Activated T-cell treated with anti-CD3 and anti-CD28 coated beads, Interleukin-2, amount 50 U/mL, for 48 hours (primary cell): ENCODE measurements at regions not wholly inside any gene's neighbourhood (a gene's known extent, or its start where the extent isn't known, plus 50 kb on each side); places are given as distances from the start of the nearest gene placed in this dataset.

Source experiments
- DNase-seq, 2 experiments: peaks; one replicate each; pipeline ENCODE4 v3.0.0-alpha.2; 2020

DNA sequence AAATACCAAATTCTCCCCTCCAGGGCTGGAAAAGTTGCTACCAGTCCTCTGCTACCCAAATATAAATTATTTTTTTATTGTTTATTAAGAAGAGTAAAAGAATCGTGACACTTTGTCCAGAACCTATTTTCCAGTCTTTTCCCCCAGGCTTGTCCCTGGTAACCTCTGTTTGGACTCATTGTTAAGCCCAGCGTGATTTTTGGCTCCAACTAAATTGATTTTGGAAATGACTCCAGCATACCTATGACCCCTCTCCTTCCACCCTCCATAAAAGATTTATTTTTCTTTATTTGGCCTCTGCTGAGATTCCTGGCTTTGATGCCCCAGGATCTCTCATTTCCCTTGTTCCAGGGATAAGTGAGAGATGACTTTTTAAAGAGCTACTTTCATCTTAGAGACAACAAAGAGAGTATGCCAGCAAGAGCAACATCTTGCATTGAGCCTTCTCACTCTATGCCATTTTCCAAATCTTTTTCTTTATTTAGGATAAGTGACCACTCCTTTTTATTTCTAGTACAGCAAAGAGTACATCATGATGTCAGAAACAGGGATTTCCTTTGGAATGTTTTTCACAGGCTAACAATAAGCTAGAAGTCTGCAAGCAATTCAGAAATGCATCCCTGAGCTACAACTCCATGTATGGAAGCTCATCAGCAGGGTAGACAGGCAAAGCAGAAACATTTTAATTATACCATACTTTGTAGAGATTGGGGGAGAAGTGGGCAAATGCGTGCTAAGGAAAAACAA is 75.8 kb downstream of the DAD1 start:
- DNase-seq, result no peak

DNA sequence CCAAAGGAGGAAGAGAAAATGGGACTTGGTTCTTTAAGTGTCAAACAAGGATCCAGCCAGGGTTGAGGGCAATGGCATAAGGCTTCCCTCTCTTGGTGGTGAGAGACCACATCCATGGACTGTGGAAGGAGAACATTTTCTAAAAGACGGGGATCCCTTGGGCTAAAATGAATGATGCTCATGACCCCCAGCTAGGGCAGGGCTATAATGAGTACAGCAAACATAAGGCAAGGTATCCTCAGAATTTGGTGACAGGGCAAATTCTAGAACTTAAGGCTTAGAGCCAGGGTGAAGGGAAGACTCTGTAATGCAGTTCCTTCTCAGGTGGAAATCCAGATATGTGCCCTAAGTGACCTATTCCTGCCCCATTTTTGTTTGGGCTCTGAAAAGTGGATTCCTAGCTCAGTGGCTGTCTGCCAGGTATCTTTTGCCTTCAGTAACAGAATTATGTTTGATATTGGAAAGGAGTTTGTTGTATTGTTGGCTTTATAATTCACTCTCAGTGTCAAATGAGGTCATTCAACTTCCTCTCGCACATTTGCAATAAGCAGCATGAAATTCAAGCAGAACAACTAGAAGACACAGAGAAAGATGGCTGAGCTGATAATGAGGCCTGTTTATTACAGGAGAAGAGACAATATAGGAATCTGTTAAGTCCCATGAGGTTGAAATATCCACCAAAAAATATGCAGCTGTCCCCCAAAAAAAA is 76.8 kb downstream of the DAD1 start:
- no peak for DNase-seq

DNA sequence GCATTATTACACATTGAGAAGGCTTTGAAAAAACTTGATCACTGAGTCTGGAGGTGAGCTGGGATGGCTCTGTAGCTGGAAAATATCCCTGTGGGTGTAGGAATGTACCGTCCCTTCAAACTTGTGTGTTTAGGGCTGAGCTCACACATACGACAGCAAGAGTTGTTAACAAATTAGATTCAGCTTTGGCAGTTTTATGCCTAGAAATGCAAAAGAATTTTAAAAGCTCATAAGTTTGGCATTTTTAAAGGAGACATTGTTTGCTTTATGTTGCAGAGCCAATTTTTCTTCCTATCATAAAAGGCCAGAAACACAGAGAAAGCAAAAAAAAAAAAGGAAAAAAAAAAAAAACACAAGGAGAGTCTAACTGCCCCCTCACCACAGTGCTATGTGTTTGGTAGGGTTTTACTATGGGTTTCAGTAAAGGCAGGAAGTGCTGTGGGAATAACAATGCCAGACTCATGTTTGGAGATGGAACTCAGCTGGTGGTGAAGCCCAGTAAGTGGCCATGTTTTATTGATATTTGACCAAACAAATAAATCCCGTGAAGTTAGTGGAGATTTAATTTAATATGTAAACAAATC is 78.4 kb downstream of the DAD1 start:
- DNase-seq, result no peak

DNA sequence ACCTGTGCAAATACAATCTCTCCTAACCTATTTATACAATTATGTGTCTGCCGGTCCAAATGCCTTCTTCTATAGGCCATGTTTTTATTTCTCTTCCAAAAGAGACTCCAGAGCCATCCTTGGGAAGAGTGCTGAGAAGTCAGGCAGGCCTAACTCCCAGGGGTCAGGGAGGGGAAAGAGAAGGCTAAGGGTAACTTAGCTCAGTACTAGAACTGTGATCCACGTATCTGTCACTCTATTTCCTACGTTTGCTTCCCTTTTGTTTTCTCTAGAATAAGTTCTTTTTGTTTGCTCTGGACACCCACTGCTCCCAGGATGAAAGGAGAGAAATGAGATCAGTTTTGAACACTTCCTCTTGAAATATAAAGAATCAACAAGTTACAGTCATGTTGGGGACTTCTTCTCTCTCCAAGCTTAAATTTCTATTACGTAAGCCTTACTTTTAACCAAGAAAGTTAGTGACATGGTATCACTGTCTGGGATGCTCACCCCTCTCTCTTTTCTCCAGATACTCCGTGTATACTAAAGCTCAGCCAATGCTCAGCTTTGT is 79.2 kb downstream of the DAD1 start:
- DNase-seq, result no peak

DNA sequence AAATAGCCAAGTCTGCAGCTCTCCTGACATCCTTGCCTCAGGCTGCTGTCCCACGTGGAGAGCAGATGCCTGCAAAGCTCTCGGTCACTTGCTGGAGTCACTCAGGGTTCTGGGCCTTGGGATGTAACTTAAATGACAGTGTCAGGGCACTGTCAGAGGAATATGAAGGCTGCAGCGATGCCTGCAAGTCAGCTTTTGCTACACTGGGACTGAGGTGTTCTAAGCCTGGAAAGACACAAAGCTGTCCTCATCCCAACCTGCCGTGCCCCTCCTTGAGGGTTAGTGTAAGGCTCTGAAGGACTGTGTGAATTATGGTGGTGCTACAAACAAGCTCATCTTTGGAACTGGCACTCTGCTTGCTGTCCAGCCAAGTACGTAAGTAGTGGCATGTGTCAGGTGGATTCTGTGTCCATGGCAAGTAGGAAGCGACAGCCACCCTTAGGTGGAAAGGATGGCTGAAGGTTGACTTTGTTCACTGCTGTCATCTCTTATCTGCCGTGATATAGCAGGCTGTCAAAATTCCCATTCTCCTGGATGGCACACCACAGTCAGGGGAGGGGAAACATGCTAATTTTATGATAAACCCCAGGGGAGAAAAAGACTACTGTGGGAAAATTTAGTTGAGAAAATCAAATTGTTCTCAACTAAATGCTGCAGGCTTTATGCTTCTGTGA is 79.9 kb downstream of the DAD1 start:
- DNase-seq, result no peak

DNA sequence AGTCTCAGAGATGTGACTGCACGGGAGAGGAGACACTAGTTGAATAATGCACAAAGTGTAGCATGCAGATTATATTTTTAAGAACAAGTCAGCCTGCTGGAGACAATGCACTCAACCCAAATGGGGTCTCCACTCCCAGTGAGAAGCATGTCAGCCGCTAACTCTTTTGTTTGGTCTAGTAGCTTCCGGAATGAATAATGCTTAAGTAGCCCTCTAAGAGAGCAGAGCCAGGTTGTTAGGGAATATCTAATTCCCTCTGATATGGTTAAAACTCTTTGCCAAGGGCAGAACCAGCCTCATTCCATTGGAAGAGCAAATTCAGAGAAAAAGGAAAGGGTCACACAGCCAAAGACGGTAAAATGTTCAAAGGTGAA is 80.4 kb downstream of the DAD1 start:
- no peak for DNase-seq

DNA sequence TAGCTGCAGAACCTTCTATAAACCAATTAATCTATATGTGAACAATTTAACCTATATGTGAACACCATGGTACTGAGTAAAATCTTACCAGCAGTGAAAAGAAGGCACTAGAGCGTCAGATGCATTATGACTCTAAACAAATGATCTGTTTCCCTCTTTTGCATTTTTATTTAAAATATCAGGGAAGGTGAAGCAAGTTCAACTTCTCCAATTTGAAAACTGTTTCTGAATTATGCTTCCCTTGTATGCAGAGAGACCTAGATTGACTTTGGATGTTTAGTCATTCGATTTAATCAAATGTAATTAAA is 80.9 kb downstream of the DAD1 start:
- DNase-seq, result no peak

DNA sequence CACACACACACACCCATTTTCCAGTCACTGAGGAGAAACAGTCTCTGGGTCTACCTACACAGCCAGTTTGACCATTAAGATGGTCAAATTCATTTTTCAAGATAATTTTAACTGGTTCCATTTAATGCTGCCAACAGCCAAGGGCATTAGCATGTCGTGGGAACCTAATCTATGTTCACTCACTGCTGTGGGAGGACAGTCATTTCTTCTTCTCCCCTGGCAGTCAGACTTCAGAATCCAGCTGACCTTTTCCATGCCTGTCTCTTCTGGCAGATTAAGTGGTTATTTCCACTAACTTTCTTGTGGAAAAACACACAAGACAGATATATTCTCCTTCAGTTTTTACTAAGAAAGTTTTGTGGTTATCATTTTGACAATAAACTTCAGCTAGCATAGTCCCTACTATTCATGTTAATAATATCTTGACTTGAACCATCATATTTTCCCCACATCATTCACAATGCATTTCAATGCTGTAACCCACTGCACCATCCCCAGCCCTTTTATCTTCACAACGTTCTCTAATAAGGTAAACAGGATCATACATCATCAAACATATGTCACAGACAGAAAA is 82.2 kb downstream of the DAD1 start:
- DNase-seq, result no peak

DNA sequence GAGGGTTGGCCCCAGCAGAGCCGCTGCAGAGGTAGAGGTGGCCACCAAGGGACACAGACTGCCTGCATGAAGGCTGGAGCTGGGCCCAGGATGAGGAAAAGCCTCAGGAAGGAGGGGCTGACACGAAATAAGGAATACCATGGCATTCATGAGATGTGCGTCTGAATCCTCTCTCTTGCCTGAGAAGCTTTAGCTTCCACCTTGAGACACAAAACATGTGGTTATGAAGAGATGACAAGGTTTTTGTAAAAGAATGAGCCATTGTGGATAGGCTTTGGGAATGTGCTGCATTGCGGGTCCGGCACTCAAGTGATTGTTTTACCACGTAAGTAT is 82.7 kb downstream of the DAD1 start:
- no peak for DNase-seq

DNA sequence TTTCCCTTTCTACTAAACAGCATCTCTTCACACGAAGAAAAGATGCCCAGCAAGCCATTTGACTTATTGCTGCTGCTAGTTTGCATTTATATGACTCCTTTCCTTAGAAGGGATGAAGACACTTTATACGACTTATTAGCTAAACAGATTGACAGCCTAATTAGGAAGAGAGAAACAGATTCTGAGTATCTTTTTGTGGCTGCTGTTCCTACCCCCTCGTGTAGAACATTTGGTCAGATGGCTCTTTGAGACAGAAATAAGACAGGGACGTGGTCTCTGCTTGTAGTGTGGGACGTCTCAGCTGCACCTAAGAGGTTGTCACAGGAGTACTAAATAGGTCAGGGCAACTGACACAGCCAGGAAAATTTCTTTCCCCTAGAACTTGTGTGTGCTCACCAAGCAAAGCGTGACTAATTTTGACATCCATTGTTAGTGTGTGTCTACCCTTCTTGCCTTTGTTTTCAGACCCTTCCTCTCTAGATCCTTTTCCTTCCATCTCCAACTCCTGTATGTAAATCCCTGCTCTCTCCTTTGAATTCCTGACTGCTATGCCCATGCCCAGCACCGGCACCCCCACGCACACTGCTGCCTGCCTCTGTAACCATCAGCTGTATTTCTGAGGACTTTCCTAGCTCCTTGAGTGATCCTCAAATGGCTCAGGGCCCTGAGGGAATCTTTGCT is 83.2 kb downstream of the DAD1 start:
- no peak for DNase-seq

DNA sequence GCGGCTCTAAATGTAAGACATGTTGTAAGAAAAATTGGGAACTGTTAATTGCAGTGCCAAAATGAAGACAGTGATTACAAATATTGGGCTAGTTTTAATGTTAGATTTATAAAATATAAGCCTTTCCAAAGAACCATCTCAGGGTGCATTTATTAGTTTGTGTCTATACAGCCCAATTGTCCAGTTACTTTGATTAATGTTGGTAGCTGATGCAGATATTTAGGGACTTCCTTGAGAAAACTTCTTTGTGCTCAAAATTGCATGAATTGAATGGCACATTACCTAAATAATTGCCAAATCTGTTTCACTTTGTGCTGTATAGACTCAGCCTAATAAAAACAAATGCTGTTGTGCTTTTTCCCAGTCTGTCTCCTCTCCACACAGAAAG is 83.7 kb downstream of the DAD1 start:
- no peak for DNase-seq

DNA sequence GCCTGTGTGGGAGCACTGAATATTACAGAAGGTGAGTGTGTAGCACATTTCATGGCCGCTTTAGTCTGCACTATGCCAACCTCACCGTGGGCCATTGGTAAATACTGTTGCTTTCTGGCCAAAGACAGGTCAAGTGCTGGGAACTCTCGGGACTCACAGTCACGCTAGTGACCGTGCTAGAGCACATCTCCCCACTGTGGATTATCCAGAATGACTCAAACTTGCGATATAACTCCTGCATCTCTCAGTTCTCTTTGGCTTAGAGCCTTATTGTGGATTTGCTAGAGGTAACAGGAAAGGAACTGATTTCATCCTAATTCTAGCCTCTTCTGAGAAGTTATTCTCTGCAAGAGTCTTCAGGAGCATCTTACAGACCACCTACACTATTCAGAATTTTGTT is 86.5 kb downstream of the DAD1 start:
- DNase-seq, result peak in 1 of 2 experiments; percentile 44

DNA sequence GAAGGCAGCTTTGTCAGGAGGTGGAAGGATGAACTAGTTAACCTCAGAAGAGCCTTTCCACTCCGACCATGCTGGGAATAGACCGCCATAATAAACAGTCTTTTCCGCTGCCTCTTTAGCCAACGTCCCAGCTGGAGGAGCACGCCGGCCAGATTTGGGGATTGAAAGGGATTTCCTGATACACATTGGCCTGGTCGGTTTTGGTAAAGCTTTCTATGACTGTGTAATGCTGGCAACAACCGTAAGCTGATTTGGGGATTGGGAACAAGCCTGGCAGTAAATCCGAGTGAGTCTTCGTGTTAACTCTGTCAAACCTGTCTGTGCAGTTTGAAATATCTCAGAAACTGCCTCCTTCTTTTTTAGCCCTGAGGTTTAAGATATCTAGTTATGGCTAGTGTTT is 87.0 kb downstream of the DAD1 start:
- peak in 1 of 2 experiments; percentile 28 for DNase-seq

DNA sequence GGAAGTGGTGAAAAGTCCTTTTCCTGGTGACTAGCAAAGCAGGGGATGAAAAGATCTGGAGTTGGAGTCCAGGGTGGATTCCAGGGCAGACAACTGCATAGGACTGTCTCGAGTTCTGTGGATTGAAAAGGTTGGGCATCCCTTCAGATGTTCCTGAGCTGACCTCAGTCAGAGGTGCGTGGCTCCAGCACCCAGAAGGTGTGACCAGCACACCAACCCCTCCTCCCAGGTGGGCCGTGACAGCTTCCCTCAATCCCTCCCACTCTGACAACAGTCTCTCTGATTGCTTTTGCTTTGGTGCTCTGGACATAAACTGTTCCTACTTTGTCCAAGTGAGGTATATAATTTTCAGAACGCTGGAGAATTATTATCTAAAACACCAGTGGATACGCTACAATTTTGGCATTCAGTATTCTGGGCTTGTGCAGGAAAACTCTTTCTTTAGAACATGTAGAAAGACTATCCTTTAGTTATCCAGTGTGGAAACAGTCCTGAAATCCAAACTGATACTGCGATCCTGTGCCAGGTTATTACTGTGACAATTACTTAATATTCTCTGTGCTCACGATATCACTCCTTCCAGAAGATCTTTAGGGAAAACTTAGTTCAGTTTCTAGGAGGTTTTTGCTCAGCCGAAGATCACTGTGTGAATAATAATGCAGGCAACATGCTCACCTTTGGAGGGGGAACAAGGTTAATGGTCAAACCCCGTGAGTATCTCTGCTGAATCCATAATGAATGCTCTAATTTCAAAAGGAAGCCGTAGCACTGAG is 87.9 kb downstream of the DAD1 start:
- peak in 1 of 2 experiments; percentile 36 for DNase-seq

DNA sequence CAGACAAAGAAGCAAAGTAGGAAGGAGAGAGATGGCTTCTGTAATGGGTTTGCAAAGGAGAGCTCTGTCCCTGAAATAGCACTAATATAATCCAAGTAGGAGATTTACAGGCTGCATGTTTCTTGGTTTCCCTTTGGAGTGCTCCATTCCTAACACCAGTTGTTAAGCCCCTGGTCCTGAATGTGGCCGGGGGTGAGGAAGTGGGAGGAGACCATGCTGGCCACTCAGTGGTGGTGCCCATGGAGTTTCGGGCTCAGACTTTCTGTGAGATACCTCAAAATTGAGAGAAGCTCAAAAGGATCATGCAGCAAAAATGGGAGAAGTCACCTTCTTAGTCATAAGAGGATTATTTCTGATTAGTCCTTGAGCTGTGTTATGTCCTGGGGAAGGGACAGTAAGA is 88.5 kb downstream of the DAD1 start:
- DNase-seq, result no peak

DNA sequence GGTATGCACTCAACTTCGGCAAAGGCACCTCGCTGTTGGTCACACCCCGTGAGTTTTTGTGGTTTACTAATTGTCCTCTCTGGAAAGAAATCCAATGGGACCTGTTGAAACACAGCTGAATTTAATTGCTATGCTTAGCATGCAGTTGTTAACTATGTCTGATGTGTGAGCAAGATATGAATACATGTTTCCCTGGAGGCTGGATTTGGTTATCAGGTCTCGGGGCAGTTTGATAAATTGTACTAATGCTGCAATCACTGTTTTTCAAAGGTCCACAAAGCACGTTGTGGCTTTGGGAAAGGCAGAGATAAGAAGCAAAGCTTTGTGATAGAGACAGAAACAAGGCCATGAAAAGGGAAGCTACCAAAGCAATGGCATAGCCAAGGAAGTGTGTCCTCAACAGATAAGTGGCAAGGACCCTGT is 91.3 kb downstream of the DAD1 start:
- DNase-seq, result no peak

DNA sequence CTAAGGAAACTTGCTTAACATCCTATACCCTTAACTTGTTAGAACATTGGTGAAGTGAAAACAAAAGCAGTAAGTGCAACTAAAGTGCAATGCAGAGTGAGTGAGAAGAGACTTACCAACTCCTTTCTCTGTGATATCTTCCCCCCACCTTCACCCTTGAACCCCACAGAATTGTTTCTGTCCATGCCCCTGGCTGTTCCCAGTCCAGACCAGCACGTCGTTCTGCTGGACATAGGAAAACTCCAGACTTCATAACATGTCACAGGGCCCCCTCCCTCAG is 91.9 kb downstream of the DAD1 start:
- DNase-seq, result no peak

DNA sequence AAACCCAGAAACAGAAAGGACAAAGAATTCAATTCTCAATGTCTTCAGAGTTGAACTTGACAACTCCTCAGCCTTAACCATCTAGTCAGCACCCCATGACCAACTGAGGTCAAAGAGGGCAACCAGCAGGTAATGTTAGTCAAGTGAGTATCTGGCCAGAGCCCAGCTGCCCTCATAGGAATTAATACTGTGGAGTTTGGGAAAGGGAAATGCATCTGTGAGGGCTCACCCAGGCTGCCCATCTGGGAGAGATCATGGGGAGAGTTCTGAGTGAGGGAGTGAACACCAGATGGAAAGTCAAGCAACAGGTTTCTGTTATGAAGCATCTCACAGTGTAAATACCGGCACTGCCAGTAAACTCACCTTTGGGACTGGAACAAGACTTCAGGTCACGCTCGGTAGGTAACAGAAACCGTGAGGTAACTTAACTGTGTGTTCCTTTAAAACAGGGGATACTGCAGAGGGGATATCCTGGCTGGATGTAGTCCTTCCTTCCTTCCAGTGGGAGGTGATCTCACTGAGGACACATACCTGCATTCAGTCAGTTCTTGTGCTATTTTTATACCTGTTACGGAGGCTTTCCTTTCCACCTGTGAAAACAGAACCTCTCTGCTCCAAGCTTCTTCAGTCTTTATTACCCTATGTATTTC is 94.4 kb downstream of the DAD1 start:
- no peak for DNase-seq

DNA sequence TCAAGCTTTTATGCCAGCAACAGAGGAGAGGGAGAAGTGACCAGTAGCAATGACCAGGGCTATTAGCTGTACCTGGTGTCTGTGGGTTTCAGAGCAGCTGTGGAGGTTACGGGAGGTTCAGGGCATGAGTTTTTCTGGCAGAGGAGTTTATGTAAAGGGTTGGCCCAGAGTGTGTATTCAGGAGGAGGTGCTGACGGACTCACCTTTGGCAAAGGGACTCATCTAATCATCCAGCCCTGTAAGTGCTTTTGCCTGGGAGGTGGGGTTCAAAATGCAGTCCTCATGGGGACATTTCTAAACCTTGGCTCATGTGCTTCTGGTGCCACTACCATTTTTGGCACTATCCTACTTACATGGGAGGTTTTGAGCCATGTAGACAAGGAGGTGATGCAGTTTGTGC is 95.3 kb downstream of the DAD1 start:
- peak in 1 of 2 experiments; percentile 22 for DNase-seq

DNA sequence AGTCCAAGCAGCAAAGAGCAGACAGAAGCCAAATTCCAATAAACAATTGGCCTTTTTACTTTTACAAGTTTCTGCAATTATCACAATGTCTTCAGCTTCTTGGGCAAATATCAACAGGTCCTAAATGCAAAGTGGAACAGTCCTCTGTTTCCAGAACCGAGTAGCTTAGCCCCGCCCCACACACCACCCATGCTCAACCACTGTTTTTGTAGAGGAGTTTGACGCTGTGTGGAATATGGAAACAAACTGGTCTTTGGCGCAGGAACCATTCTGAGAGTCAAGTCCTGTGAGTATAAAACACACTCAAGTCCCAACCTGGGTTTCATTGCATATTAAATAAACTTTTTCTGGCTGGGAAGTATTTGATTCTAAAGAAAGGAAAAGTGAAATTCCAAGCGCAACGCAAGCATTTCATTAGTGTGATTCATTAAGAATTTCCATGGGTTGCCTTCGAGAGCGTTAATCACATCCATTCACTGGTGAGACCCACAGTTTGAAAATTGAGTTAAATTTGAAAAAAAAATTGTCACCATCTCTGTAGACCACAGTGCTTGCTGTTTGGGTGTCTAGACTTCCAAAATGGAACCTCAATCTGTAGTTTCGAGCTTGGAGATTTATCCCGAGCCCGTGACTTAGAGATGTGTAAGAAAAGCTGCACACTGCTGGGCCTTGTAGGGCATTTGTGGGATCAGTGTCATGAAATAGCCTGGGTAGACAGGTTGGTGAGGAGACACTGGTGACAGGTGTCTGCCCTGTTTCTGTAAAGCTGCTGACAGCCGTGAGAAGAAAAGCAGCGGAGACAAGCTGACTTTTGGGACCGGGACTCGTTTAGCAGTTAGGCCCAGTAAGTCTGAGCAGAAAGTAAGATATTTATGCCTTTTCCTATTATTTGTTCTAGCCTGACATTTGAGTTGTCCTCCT is 96.1 kb downstream of the DAD1 start:
- peak in 1 of 2 experiments; percentile 35 for DNase-seq
